ENCODE measurements at regions not wholly inside any gene's neighbourhood (a gene's known extent, or its start where the extent isn't known, plus 50 kb on each side); places are given as distances from the start of the nearest gene placed in this dataset.
A peak's percentile ranks its signal among the peaks of the same experiment; 100 is the strongest.
"Not testable (repeated sequence)": the region's sequence is repeated elsewhere in the genome, so short reads cannot be mapped to it uniquely, and the experiment has no call there.

DNA sequence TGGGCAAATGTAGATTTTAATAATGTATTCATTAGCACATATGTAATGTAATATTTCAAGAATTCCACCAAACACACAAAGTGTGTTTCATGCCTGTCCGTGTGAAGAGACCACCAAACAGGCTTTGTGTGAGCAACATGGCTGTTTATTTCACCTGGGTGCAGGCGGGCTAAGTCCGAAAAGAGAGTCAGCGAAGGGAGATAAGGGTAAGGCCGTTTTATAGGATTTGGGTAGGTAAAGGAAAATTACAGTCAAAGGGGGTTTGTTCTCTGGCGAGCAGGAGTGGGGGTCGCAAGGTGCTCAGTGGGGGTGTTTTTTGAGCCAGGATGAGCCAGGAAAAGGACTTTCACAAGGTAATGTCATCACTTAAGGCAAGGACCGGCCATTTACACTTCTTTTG lies 875.8 kb downstream of the TBL1XR1 start:
- DNase-seq: not testable (repeated sequence)

DNA sequence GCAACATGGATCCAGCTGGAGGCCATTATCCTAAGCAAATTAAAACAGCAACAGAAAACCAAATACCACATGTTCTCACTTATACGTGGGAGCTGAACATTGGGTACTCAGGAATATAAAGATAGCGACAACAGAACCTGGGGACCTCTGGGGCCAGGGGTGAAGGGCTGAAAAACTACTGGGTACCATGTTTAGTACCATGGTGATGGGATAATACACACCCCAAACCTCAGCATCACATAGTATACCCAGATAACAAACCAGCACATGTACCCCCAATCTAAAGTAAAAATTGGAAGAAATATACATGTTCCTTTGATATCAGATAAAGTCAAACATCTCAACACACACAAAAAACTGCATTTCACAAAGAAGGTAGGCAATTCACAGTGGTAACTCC lies 876.2 kb downstream of the TBL1XR1 start:
- DNase-seq: no peak

DNA sequence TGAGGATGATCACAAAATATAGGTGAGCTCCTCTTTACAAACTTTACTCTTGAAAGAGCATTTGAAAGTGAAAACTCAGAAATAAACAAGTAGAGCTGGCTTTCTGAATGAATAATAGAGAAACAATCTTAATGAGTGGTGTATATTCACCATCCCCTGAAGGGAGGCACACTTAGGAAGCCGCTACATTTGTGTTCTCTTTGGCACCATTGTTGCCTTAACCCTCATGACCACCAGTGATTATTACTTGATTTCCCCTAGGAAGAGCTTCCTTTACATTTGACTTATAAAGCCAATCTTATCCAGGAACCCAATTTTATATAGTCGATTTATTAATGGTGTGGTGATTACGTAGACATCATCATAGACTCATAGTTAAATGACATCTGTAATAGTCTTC lies 883.9 kb downstream of the TBL1XR1 start:
- DNase-seq: no peak

DNA sequence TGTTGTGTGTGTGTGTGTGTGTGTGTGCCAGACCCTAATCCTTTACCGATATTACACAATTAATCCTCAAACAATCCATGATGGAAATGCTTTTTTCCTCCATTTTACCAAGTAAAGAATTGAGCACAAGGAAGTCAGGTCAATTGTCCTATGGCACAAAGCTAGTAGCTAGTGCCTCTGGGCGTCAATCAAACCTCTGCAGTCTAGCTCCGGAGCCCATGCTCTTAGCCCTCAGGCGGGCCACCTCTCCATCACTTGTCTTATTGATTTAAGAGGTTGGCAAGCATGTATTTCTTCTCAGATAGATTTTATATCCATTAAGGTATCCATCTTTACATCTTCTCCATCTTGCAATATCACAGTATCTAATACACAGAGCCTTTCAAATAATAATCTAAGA lies 886.6 kb downstream of the TBL1XR1 start:
- no peak for DNase-seq

DNA sequence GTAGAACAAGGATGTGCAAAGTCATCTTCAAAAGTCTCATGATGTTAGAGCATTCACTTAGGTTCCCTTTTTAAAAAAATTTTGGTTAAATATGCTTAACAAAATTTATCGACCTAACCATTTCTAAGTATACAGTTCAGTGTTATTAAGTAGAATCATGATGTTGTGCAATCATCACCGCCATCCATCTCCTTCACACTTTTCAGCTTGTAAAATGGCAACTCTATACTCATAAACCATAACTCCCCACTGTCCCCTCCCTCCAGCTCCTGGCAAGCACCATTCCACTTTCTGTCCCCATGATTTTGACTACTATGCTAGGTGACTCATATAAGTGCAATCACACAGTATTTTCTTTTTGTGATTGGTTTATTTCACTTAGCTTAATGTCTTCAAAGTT lies 895.0 kb downstream of the TBL1XR1 start:
- no peak for DNase-seq

DNA sequence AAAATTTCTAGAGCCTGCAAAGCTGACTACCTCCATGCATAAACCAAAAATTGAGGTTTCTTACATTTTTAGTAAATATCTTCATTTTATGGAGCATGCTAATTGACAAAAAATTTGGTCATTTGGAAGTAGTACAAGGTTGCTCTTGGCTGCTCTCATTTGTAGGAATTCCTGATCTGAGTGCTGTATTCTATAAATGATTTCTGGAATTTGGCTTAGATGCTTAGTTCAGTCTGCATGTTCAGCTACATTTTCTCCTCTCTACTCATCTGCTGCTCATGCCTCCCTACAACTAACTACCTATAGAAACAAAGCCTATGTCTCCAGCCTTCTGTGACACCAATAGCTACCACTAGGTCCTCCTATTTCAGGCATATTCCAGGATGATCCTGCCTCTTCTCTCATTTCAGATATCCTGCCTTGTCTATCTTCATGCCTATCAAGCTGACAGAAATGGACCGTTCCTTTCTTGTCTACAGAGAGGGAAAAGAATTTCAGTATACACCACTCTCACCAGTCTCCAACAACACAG lies 901.1 kb downstream of the TBL1XR1 start:
- DNase-seq: no peak

DNA sequence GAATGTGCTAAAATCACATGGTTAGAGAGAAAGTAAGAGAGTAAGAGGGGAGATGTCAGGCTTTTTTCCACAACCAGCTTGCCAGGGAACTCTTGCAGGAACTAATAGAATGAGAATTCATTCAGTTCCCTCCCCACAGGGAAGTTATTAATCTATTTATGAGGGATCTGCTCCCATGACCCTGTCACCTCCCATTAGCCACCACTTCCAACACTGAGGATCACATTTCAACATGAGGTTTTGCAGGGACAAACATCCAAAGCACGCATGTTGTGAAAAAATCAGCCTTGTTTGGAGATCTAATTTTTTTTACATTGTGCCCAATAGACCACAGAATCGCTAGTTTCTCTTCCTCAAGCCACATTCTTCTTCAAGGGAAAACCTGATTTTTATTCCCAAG lies 904.0 kb downstream of the TBL1XR1 start:
- no peak for DNase-seq

DNA sequence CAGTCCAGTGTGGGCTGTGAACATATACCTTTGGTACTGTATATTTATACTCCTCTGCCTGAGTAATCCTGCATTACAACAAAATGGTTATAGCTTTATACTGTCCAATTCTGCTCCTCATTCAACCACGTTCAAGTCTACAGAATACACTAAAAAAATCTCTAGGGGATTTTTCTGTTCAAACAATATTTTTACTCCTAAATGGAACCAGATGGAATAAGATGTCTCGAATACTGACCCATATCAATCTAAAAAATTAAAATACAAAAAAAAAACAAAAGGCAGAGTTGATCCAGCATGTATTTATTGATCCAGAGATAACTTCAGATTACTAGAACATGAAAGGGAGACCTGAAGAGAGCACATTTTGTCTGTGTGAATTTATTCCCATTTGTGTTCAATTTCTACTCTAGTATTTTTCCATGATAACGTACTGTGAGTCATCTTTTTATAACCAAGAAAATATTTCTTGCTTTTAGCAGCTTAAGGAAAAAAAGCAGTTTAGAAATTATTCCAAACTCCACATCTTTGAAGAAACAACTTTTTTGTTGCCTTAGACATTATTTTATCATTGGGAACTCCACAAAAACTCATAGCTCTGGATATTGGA lies 910.7 kb downstream of the TBL1XR1 start:
- DNase-seq: peak; percentile 32

DNA sequence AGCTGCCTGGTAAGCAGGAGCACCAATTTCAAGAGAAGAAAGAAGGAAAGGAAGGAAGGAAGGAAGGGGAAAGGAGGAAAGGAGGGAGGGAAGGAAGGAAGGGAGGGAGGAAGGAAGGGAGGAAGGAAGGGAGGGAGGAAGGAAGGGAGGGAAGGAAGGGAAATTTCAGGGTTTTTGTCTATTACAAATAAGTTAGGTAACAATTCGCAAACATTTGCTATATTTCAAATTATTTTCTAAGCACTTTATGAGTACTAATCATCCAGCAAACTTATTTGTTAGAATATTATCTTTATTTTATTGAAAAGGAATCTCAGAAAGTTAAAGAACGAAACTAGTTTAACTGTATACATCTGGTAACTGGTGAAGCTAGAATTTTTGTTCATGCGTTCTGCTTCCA lies 921.7 kb downstream of the TBL1XR1 start:
- DNase-seq: no peak

DNA sequence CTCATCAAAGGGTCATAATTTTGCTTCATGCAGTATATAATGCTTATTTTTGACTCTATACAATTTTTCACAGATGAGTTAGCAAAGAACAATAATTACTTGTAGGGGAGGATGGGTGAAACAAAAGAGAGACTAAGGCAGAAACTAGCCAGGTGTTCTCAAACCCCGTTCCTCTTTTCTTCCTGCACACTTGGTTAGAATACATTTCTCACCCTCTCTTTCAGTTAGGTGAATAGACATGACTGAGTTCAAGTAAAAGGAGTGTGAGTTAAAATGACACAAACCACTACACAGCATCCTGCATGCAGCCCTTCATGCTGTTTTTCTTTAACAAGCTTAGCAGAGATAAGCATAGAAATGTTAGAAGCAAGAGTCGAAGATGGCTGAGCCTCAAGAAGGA lies 922.2 kb downstream of the TBL1XR1 start:
- DNase-seq: no peak

DNA sequence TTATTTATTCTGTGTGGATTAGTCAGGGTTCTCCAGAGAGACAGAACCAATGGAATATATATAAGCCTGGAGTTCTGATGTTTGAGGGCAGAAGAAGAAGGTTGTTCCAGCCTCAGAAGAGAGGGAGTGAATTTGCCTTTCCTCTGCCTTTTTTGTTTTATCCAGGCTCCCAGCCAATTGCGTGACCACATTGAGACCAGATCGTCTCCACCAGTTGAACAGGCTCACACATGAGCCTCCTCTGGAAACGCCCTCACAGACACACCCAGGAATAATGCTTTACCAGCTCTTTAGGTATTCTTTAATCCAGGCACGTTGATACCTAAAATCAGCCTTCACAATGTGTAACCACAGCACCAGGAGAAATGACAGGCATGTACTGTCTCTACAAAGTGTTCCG lies 923.1 kb downstream of the TBL1XR1 start:
- DNase-seq: no peak

DNA sequence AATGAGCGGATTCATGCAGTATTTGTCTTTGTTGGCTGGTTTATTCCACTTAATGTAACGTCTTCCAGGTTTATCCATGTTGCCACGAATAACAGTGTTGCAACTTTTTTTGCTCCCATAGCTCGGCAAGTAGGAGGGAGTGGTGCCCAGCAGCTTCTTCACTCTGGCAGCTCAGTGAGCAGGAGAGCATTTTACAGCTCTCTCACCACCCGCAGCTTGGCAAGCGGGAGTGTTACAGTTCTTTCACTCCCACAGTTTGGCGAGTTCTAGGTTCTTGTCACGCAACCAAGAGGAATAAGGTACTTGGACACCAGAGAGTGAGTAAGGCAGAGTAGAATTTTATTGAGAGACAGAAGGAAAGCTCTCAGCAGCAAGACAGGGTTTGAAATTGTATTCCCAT lies 935.2 kb downstream of the TBL1XR1 start:
- no peak for DNase-seq

DNA sequence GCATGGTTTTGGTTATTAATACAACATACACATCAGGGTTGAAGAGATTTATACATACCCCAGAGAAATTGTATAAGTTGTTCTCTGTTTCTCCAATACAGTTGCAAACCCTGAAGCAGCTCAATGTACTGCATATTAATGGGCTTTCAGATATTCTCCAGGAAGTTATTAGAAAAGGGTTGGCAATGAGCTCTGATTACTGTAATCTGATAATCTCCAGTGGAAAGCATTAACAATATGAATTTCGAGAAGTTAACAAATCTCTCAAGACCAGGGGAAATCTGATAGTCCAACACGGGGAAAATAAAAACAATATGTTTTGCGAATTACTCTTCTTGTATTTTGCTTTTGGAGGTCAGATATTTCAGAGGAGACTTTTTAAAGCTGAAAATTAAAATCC lies 950.1 kb downstream of the TBL1XR1 start:
- DNase-seq: peak; percentile 29

DNA sequence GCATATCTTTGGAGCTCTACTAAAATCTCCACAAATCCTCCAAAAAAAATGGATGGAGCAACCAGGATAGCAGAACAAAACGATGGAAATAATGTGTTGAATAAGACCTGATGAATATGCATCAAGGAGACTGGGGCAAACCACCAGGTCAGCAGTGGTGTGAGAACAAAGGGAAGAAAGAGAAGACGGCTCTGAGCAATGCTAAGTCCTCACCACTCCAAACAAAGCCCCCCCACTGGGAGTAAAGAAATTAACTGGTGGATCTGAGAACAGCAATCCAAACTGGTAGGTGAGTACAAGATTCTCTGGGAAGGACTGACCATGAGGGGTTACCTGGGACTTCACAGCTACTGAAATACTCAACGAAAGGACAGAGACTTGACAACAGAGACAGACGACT lies 977.3 kb downstream of the TBL1XR1 start:
- DNase-seq: no peak

DNA sequence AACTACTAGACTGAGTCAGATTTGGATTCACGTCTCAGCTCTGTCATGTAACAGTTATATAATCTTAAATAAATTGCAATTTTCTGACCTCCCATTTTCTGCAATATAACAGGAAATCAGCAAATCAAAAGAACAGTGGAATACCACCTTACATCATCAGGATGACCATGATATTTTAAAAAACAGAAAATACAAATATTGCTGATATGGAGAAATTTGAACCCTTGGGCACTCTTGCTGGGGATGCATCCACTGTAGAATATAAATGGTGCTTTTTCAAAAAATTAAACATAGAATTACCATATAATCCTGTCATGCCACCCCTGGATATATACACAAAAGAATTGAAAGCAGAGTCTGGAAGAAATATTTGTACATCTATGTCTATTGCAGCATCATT lies 982.5 kb downstream of the TBL1XR1 start:
- no peak for DNase-seq

DNA sequence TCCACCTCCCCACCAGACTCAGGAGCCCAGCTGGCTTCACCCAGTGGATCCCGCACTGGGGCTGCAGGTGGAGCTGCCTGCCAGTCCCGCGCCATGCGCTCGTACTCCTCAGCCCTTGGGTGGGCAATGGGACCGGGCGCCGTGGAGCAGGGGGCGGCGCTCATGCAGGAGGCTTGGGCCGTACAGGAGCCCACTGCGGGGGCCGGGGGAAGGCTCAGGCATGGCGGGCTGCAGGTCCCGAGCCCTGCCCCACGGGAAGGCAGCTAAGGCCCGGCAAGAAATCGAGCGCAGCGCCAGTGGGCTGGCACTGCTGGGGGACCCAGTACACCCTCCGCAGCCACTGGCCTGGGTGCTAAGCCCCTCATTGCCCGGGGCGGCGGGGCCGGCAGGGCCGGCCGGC lies 984.0 kb downstream of the TBL1XR1 start:
- DNase-seq: not testable (repeated sequence)

DNA sequence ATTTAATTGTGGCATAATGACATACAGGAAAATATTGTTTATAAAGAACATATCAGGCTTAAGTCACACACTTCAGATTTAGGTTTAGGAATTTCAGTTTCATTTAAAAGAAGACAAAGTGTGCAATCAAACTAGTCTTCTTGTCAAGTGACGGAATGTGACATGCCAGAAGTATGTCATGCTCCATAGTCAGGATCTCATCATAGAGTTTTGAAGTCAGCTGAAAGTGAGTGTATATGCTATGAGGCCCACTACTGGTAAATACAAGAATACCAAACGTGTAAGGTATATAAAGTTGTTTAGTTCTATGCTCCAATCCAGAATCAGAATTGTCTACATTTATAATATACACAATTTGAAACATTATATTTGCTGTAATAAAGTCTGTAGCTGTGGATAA lies 988.4 kb downstream of the TBL1XR1 start:
- no peak for DNase-seq

DNA sequence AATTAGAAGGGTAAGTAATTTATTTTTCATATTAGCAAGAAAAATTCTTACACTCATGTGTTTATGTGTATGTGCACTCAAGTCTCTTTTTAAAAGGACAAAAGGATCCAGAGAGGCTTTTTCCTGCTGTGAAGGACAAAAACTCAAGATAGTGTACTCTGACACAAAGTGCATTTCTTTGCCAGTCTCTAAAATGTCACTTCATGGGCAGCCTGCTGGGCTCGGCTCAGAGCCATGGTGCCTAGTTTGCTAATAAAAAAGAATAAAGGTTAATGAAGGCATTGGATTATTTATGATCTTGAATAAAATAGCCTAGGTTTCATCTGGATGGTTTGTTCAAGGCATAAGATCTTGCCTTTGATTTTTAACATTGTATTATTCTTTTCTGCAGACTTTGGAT lies 989.0 kb downstream of the TBL1XR1 start:
- DNase-seq: no peak

DNA sequence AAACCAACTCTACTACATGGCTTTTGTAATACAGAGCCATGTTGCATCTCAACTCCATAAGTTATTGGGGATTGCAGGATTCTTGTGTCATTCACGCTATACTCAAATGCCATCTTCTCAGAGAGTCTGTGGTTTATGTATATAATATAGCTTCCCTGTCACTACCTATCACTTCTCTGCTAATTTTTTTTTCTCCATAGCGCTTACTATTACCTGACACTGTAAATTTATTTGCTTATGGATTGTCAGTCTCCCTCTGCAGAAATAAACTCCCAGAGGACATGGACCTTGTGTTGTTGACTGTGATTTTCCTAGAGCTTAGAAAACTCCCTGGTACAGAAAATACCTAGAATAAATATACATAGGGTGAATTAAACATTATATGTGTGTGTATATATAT lies 990.5 kb downstream of the TBL1XR1 start:
- DNase-seq: no peak

DNA sequence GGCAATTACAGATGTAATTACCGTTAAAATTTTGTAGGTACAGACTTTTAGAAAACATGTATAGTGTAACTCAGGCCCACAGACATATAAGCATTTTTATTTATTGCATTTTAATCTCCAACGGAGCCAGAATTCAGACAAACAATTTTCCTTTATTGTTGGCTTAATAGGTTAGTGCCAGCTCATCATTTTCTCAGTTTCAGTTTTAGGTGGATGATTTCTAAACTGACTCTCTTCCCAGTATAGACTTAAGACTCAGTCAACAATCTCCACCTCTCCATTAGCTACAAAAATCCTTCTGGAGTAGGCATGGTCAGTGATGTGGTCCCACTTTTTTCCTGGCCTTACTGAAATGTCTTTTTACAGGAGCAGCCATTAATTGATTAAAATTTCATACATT lies 994.6 kb downstream of the TBL1XR1 start:
- DNase-seq: no peak

DNA sequence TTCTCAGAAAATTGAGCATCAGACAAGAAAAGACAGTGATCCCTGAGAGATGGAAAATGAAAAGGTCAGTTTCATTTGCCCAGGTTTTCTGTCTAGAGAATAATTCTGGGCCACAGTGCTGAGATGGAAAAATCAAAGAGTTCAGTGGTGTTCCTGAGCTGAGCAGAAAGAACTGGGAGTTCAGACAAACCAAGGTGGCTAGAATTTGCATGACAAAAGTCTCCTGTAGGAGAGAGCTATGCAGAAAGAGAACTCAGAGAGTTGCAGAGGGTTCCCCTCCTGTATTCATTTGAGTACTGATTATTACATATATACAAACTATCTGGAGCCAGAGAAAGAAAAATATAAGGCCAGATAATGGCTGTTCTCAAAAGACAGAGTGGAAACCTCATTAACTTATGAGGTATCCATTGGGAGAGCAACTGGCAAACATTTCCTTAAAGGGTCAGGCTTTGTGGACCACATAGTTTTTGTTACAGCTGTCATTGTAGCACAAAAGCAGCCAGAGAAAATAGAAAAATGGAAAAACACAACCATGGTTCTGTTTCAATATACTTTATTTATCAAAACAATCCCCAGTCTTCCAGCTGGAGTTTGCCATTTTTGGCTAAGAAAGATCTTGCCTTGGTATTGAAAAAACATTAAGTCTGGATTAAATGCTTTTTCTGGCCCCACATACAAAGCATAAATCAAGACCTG lies 1004.1 kb downstream of the TBL1XR1 start:
- DNase-seq: peak; percentile 23

DNA sequence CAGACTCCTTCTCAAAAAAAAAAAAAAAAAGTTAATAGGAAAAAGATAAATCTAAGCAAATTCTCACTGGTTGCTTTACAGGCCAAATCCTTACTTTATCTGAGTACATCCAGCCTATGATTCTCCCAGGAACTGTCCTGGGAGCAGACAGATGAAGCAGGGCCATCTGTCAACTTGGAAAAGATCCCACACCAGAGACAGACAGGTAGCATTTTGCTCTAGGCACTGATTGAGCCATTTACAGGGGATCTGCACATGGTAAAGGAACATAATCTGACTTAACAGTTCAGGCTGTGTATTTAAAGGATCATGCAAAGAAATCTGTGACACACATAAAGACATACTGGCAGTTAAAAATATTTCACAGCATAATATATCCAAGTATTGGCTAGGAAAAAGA lies 1006.5 kb downstream of the TBL1XR1 start:
- DNase-seq: no peak

DNA sequence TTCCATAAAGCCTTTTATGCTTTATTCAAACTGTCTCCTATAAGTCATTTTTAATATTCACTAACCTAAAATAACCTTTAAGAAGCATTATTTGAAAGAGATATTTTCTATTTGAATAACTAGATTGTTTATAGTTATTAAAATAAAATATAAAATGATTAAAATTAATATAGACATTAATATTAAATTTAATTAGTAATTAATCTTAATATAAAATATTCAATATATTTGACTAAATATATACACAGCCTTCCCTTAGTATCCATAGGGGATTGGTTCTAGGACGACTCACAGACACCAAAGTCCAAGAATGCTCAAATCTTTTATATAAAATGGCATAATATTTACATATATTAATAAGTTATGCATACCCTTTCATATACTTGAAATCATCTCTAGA lies 1014.1 kb downstream of the TBL1XR1 start:
- no peak for DNase-seq

DNA sequence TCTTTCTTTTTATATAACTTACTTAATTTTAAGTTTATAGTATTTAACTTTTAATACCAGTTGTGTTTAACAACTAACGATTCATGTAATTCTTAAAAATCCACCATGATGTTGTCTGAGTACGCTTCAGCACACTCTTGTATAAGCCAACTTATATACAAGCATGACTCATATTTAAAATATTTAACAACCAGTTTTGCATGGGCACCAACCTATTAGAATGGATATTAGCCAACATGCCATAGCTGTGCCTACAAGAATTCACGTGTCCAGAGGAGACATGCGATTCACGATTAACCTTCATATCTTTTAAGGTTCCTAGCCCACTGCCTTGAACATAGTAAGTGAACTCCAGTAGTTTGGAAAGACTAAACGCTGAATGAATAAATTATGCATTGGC lies 1023.2 kb downstream of the TBL1XR1 start:
- DNase-seq: no peak
